Neural crest cell (in vitro differentiated cells): ENCODE measurements at regions not wholly inside any gene's neighbourhood (a gene's known extent, or its start where the extent isn't known, plus 50 kb on each side); places are given as distances from the start of the nearest gene placed in this dataset.
"Not testable (repeated sequence)": the region's sequence is repeated elsewhere in the genome, so short reads cannot be mapped to it uniquely, and the experiment has no call there.

Source experiments
- DNase-seq: peaks from one replicate; pipeline ENCODE4 v3.0.0; 2021; ENCODE audit warnings: low read depth, mixed read lengths, low spot score
- H3K27ac Mint-ChIP-seq: one replicate; pipeline ENCODE4 v1.8.0; 2021; ENCODE audit warnings: mild to moderate bottlenecking, mixed read lengths; ENCODE audit not compliant: unreplicated experiment
- H3K27me3 Mint-ChIP-seq: 2 replicates; pipeline ENCODE4 v1.8.0; 2021; ENCODE audit warnings: low read depth, mild to moderate bottlenecking, mixed read lengths
- H3K36me3 Mint-ChIP-seq: 2 replicates; pipeline ENCODE4 v1.8.0; 2021; ENCODE audit warnings: low read depth, mild to moderate bottlenecking, mixed read lengths
- H3K4me1 Mint-ChIP-seq: 2 replicates; pipeline ENCODE4 v1.8.0; 2021; ENCODE audit warnings: mixed read lengths
- H3K4me3 Mint-ChIP-seq: one replicate; pipeline ENCODE4 v1.8.0; 2021; ENCODE audit warnings: mild to moderate bottlenecking, mixed read lengths
- H3K9me3 Mint-ChIP-seq: 2 replicates; pipeline ENCODE4 v1.8.0; 2021; ENCODE audit warnings: mixed read lengths
- TF ChIP-seq, protein P1 (sequence below): fragments of 200-600 bp; sonication (generic); conservative IDR thresholded peaks from 2 replicates; pipeline ENCODE4 v1.5.0; 2021; ENCODE audit warnings: antibody characterized with exemption, mild to moderate bottlenecking

DNA sequence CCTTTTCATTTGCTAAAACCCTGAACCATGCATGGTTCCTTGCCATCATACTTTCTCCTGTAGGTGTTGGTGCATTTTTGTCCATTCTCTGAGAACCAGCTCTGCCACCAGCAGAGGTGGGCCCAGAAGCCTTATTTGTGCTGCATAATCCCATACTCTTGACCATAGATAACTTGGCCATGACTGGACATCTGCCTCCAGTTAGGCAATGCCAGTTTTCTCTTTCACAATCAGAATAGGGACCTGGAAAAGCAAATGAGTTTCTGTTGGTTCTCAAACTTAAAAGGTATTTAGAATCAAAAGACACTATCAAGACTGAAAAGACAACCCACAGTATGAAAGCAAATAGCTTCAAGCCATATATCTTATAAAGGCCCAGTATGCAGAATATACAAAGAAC is 167.3 kb downstream of the MAIP1 start:
- Mint-ChIP-seq H3K36me3 (peaks cover 8% of the 10 kb centered on the region), H3K4me3 (no peak overlapping the region), H3K9me3 (peaks cover 17% of the 10 kb centered on the region), H3K27me3 (no peaks in the 10 kb centered on the region), H3K27ac (peak overlapping the region; percentile 69), H3K4me1 (peaks cover 15% of the 10 kb centered on the region)
- TF ChIP-seq, protein P1, sequence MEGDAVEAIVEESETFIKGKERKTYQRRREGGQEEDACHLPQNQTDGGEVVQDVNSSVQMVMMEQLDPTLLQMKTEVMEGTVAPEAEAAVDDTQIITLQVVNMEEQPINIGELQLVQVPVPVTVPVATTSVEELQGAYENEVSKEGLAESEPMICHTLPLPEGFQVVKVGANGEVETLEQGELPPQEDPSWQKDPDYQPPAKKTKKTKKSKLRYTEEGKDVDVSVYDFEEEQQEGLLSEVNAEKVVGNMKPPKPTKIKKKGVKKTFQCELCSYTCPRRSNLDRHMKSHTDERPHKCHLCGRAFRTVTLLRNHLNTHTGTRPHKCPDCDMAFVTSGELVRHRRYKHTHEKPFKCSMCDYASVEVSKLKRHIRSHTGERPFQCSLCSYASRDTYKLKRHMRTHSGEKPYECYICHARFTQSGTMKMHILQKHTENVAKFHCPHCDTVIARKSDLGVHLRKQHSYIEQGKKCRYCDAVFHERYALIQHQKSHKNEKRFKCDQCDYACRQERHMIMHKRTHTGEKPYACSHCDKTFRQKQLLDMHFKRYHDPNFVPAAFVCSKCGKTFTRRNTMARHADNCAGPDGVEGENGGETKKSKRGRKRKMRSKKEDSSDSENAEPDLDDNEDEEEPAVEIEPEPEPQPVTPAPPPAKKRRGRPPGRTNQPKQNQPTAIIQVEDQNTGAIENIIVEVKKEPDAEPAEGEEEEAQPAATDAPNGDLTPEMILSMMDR: no peak
- DNase-seq: no peak

DNA sequence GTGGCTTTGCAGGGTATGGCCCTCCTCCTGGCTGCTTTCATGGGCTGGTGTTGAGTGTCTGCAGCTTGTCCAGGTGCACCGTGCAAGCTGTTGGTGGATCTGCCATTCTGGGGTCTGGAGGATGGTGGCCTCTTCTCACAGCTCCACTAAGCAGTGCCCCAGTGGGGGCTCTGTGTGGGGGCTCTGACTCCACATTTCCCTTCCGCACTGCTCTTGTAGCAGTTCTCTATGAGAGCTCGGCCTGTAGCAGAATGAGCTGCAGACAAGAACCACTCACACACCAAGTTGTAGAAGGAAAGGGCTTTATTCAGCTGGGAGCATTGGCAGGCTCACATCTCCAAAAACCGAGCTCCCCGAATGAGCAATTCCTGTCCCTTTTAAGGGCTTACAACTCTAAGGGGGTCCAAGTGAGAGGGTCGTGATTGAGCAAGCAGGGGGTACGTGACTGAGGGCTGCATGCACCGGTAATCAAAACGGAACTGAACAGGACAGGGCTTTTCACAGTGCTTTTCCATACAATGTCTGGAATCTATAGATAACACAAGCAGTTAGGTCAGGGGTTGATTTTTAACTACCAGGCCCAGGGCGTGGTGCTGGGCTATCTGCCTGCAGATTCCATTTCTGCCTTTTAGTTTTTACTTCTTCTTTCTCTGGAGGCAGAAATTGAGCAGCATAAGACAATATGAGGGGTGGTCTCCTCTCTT is 169.4 kb downstream of the MAIP1 start:
- Mint-ChIP-seq H3K9me3 (peaks cover 19% of the 10 kb centered on the region), H3K27ac (peak overlapping the region; percentile 19)
- H3K4me1 Mint-ChIP-seq, H3K4me3 Mint-ChIP-seq, DNase-seq, H3K36me3 Mint-ChIP-seq, H3K27me3 Mint-ChIP-seq: not testable (repeated sequence)

DNA sequence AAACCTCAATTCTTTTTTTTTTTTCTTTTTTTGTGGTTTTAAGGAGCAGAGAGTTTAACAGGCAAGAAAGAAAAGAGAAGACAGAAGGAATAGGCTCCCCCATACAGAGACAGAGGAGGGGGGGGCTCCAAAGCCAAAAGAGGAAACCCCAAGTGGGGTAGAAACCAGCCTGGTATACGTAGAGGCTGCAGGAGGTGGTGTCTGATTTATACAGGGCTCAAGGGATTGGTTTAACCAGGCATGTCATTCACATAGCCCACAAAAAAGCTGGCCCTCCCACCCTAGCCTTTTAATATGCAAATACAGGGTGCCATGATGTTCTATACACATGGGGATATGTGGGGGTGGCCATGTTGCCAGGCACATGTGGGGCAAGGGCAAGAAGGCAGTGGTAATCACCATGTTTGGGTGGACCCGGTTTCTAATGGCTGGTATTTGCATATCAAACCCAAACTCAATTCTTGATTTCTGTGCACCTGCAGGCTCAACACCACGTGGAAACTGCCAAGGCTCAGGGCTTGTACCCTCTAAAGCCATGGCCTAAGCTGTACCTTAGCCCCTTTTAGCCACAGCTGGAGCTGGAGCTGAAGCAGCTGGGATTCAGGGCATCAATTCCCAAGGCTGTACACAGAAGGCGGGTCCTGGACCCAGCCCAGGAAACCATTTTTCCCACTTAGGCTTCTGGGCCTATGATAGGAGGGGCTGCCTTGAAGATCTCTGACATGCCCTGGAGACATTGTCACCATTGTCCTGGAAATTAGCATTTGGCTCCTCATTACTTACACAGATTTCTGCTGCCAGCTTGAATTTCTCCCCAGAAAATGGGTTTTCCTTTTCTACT is 170.3 kb downstream of the MAIP1 start:
- H3K4me1 Mint-ChIP-seq: peaks cover 7% of the 10 kb centered on the region
- H3K4me3 Mint-ChIP-seq: no peak overlapping the region
- TF ChIP-seq, protein P1: no peak

DNA sequence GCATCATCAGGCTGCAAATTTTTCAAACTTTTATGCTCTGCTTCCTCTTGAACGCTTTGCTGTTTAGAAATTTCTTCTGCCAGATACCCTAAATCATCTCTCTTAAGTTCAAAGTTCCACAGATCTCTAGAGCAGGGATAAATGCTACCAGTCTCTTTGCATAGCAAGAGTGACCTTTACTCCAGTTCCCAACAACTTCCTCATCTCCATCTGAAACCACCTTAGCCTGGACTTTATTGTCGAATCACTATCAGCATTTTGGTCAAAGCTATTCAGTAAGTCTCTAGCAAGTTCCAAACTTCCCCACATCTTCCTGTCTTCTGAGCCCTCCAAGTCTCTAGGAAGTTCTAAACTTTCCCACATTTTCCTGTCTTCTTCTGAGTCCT is 170.9 kb downstream of the MAIP1 start:
- not testable (repeated sequence) for H3K36me3 Mint-ChIP-seq, H3K4me3 Mint-ChIP-seq, H3K4me1 Mint-ChIP-seq, DNase-seq, H3K27ac Mint-ChIP-seq, H3K27me3 Mint-ChIP-seq
- peaks cover 14% of the 10 kb centered on the region for H3K9me3 Mint-ChIP-seq

More for the DNA sequence above, 170.3 kb downstream of the MAIP1 start:
- DNase-seq: no peak
- H3K27me3 Mint-ChIP-seq: no peaks in the 10 kb centered on the region
- H3K9me3 Mint-ChIP-seq: peaks cover 17% of the 10 kb centered on the region
- no peak overlapping the region for H3K27ac Mint-ChIP-seq
- no peaks in the 10 kb centered on the region for H3K36me3 Mint-ChIP-seq

DNA sequence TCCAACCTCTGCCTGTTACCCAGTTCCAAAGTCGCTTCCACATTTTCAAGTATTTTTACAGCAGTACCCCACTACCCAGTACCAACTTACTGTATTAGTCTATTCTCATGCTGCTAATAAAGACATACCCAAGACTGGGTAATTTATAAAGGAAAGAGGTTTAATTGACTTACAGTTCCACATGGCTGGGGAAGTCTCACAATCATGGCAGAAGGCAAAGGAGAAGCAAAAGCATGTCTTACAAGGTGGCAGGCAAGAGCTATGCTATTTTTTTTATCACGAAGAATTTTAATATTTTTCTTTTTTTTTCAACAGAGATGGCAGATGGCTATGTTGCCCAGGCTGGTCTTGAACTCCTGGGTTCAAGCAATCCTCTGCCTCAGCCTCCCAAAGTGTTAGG is 171.3 kb downstream of the MAIP1 start:
- not testable (repeated sequence) for H3K27me3 Mint-ChIP-seq, H3K4me3 Mint-ChIP-seq, H3K36me3 Mint-ChIP-seq, H3K27ac Mint-ChIP-seq, H3K4me1 Mint-ChIP-seq, DNase-seq
- H3K9me3 Mint-ChIP-seq: peaks cover 13% of the 10 kb centered on the region

DNA sequence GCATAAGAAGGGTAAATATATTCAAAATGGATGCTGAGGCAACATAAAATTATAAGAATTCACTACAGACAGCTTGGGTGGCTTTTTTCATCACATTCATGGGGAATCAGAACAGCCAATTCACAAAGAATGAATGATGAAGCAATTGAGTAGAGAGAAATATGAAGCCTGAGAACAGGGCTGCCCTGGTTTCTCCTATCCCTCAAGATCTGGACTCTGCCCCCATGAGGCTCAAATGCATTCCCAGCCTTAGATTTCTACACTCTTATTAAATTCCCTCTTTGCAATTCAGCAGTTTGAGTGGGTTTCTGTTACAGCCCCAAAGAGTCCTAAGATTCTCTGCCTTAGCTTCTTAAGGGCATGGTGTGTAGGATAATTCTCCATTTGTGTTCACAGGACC is 172.5 kb downstream of the MAIP1 start:
- peaks cover 7% of the 10 kb centered on the region for H3K4me1 Mint-ChIP-seq
- H3K9me3 Mint-ChIP-seq: peaks cover 7% of the 10 kb centered on the region
- no peaks in the 10 kb centered on the region for H3K36me3 Mint-ChIP-seq
- no peaks in the 10 kb centered on the region for H3K27me3 Mint-ChIP-seq
- H3K27ac Mint-ChIP-seq: no peak overlapping the region
- DNase-seq: no peak
- H3K4me3 Mint-ChIP-seq: no peak overlapping the region
- TF ChIP-seq, protein P1: no peak

DNA sequence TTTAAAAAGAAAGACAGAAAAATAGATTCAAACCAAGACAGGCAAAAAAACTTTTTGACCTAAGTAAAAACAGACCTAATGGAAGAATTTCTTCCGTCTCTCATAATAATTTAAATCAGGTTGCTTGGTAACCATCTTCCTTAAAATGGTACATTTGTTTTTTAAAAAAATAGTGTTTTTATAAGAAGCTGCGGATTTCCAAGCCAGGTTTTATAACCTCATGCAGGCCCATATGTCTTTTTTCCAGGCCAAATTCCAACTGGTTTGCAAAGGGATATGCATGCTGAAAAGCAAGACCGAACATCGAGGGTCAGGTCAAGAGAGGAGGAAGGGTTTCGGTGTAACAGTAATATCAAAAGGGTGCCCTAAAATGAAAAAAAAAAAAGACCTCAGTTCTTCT is 172.9 kb downstream of the MAIP1 start:
- Mint-ChIP-seq H3K4me1 (peaks cover 7% of the 10 kb centered on the region), H3K4me3 (no peak overlapping the region)

More for the DNA sequence above, 172.9 kb downstream of the MAIP1 start:
- H3K27ac Mint-ChIP-seq: no peak overlapping the region
- TF ChIP-seq, protein P1: no peak
- peaks cover 5% of the 10 kb centered on the region for H3K9me3 Mint-ChIP-seq
- H3K36me3 Mint-ChIP-seq: no peaks in the 10 kb centered on the region
- DNase-seq: no peak
- no peaks in the 10 kb centered on the region for H3K27me3 Mint-ChIP-seq
